Endothelial cell of umbilical vein (primary cell): ENCODE measurements at regions not wholly inside any gene's neighbourhood (a gene's known extent, or its start where the extent isn't known, plus 50 kb on each side); places are given as distances from the start of the nearest gene placed in this dataset.

Source experiments
- BruUV-seq: library from RNA; stranded (reverse); fragments of 400-500 nt; replicated peaks from 2 replicates; lab custom pipeline; 2021; lab: Mats Ljungman, UMichigan
- CTCF ChIA-PET: fragments of 300-600, 350-600 bp; sonication (Branson Sonifier 250); formaldehyde crosslinking; loops from one replicate; lab custom pipeline; 2021; ENCODE audit warnings: antibody characterized with exemption, inconsistent platforms; lab: Charles Lee
- POLR2A ChIA-PET: fragments of 300-600, 350-600 bp; sonication (Branson Sonifier 250); formaldehyde crosslinking; loops from one replicate; lab custom pipeline; 2021; ENCODE audit warnings: antibody characterized with exemption, inconsistent platforms; lab: Charles Lee
- DNase-seq: peaks from one replicate; pipeline ENCODE4 v3.0.0-alpha.2; 2011; ENCODE audit warnings: low read depth, low spot score
- FAIRE-seq: peaks from 2 replicates; lab custom pipeline; 2011; peaks lifted over from hg19 to GRCh38; lab: Jason Lieb, UNC
- H2AFZ ChIP-seq: 2 replicates; pipeline ENCODE4 v1.6.0; 2012; ENCODE audit warnings: low read depth, low read length, control low read depth, inconsistent platforms
- H3K27ac ChIP-seq: 2 replicates; pipeline ENCODE4 v1.5.1; 2011; ENCODE audit warnings: low read depth, mild to moderate bottlenecking, control low read depth, low read length, moderate library complexity; ENCODE audit not compliant: insufficient read depth
- H3K27me3 ChIP-seq, 2 experiments: 2 replicates each; pipeline versions ENCODE4 v1.6.0 to v1.6.1; 2011; ENCODE audit warnings: low read length in 2 of 2, mixed read lengths in 1 of 2; ENCODE audit not compliant: control insufficient read depth in 2 of 2, insufficient read depth in 2 of 2
- H3K36me3 ChIP-seq, 2 experiments: 2 replicates in 1 of 2; 3 replicates in 1 of 2; pipeline ENCODE4 v1.5.1; 2011; ENCODE audit warnings: low read length in 2 of 2, mild to moderate bottlenecking in 1 of 2, moderate library complexity in 1 of 2; ENCODE audit not compliant: control insufficient read depth in 2 of 2, insufficient read depth in 2 of 2; ENCODE audit errors: extremely low read depth in 1 of 2
- H3K4me1 ChIP-seq: 3 replicates; pipeline ENCODE4 v1.5.1; 2011; ENCODE audit warnings: mild to moderate bottlenecking, low read length; ENCODE audit not compliant: control insufficient read depth, insufficient read depth; ENCODE audit errors: extremely low read depth
- H3K4me2 ChIP-seq: 2 replicates; pipeline ENCODE4 v1.6.1; 2011; ENCODE audit warnings: low read length, control low read depth, mixed read lengths; ENCODE audit not compliant: insufficient read depth
- H3K4me3 ChIP-seq, 3 experiments: fragments of 200-600 bp in 1 of 3; sonication (generic), shearing (Covaris generic) in 1 of 3; replicated peaks in 1 of 3; 2 replicates each; pipeline ENCODE4 v1.5.1; 2011 to 2016; ENCODE audit warnings: control low read depth in 3 of 3, low read length in 3 of 3, mild to moderate bottlenecking in 2 of 3, inconsistent platforms in 1 of 3, low read depth in 1 of 3, moderate library complexity in 1 of 3; ENCODE audit not compliant: insufficient read depth in 1 of 3
- H3K79me2 ChIP-seq: 2 replicates; pipeline ENCODE4 v1.6.0; 2012; ENCODE audit warnings: low read length, inconsistent platforms; ENCODE audit not compliant: control insufficient read depth, insufficient read depth
- H3K9ac ChIP-seq: replicated peaks from 2 replicates; pipeline ENCODE3; 2011; ENCODE audit warnings: low read length, control low read depth; ENCODE audit not compliant: insufficient read depth; ENCODE audit errors: extremely low read depth
- H3K9me1 ChIP-seq: replicated peaks from 3 replicates; pipeline ENCODE4 v1.6.0; 2011; ENCODE audit warnings: mild to moderate bottlenecking, low read length; ENCODE audit not compliant: control insufficient read depth, insufficient read depth; ENCODE audit errors: extremely low read depth
- H3K9me3 ChIP-seq: replicated peaks from 2 replicates; pipeline ENCODE4 v1.5.1; 2012; ENCODE audit warnings: low read length, inconsistent platforms; ENCODE audit not compliant: control insufficient read depth, insufficient read depth
- H4K20me1 ChIP-seq: replicated peaks from 2 replicates; pipeline ENCODE3; 2011; ENCODE audit warnings: mild to moderate bottlenecking, low read length; ENCODE audit not compliant: control insufficient read depth, insufficient read depth; ENCODE audit errors: extremely low read depth
- EZH2 ChIP-seq: IDR thresholded peaks from 2 replicates; pipeline ENCODE4 v1.6.1; 2012; ENCODE audit warnings: borderline replicate concordance, low read depth, mild to moderate bottlenecking, moderate library complexity, low read length, inconsistent platforms; ENCODE audit not compliant: severe bottlenecking
- FOS ChIP-seq: IDR thresholded peaks from 2 replicates; pipeline ENCODE4 v1.6.1; 2011; ENCODE audit warnings: mild to moderate bottlenecking, low read length, moderate library complexity, borderline replicate concordance; ENCODE audit not compliant: insufficient read depth
- GATA2 ChIP-seq: IDR thresholded peaks from 2 replicates; pipeline ENCODE4 v1.7.0; 2011; ENCODE audit warnings: low read depth, mild to moderate bottlenecking, moderate library complexity, mixed read lengths, low read length; ENCODE audit not compliant: insufficient read length, insufficient read depth
- JUN ChIP-seq: IDR thresholded peaks from 2 replicates; pipeline ENCODE4 v1.6.1; 2011; ENCODE audit warnings: borderline replicate concordance, low read depth; ENCODE audit not compliant: insufficient read length, insufficient read depth
- MYC ChIP-seq: IDR thresholded peaks from one replicate; pipeline ENCODE4 v1.6.1; 2011; ENCODE audit warnings: mild to moderate bottlenecking, low read depth, low read length
- POLR2A ChIP-seq: IDR thresholded peaks from 2 replicates; pipeline ENCODE4 v1.6.1; 2012; ENCODE audit warnings: low read depth, mild to moderate bottlenecking, control low read depth, low read length
- POLR2AphosphoS5 ChIP-seq: IDR thresholded peaks from 2 replicates; pipeline ENCODE4 v1.6.1; 2012; ENCODE audit warnings: low read depth, mild to moderate bottlenecking, control low read depth, low read length, moderate library complexity; ENCODE audit not compliant: insufficient read depth
- dilution Hi-C: fragments of 300-500 bp; cut with MboI; formaldehyde crosslinking; loops from one replicate; pipeline ENCODE4 v1.15.0; 2019; ENCODE audit warnings: low sequenced_read_pairs; ENCODE audit not compliant: extremely low pct_ligation_motif_present
- intact Hi-C: fragments of 100-400 bp; cut with micrococcal nuclease; formaldehyde crosslinking; loops from one replicate; pipeline ENCODE4 v1.10.0; 2022
- TF ChIP-seq, protein P1 (sequence below): IDR thresholded peaks from 2 replicates; pipeline ENCODE4 v1.6.1; 2011; ENCODE audit not compliant: insufficient read depth, insufficient read length
- TF ChIP-seq, protein P2 (sequence below), 2 donors: IDR thresholded peaks; 1 replicate in 1 of 2; 2 replicates in 1 of 2; pipeline ENCODE4 v1.5.1; 2011; ENCODE audit warnings: low read length in 2 of 2, mild to moderate bottlenecking in 2 of 2, moderate library complexity in 2 of 2, control low read depth in 1 of 2, inconsistent platforms in 1 of 2, low read depth in 1 of 2; ENCODE audit not compliant: insufficient read depth in 1 of 2; ENCODE audit errors: extremely low read depth in 1 of 2

DNA sequence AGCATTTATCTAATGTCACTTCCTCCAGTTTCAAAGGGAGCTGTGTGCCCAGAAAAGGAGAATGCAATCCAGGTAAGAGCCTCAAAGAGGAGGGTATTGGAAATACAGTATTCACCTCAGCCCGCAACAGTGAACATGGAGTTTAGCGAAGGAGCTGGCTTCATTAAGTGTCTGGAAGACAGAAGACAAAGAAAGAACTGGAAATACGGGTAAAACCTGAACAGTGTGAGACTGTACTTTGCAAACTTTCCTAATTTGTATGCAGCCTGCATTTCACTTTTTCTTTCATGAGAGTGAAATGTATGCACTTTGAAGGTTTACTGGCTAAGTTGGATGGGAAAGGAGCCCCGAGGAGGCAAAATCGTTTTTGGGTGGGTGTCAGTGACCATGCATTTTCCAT is 478.4 kb downstream of the HS3ST3B1 start:
- POLR2A ChIA-PET = no interaction called here
- Histone ChIP-seq H3K27me3 (no peaks in the 10 kb centered on the region), H3K27ac (no peak overlapping the region), H2AFZ (no peak overlapping the region), H3K4me3 (no peak overlapping the region), H4K20me1 (no peaks in the 10 kb centered on the region), H3K9ac (no peak overlapping the region), H3K9me3 (peaks cover 2% of the 10 kb centered on the region), H3K4me2 (no peak overlapping the region), H3K9me1 (no peaks in the 10 kb centered on the region), H3K4me1 (no peaks in the 10 kb centered on the region), H3K36me3 (no peaks in the 10 kb centered on the region), H3K79me2 (no peaks in the 10 kb centered on the region)
- DNase-seq (no peak), FAIRE-seq (no peak)
- intact Hi-C loops (no loop called here), dilution Hi-C loops (no loop called here)
- CTCF ChIA-PET = no interaction called here
- TF ChIP-seq POLR2AphosphoS5 = no peak
- no peak for TF ChIP-seq JUN
- TF ChIP-seq POLR2A = no peak
- TF ChIP-seq FOS = no peak
- no peak for TF ChIP-seq EZH2
- TF ChIP-seq, protein P1, sequence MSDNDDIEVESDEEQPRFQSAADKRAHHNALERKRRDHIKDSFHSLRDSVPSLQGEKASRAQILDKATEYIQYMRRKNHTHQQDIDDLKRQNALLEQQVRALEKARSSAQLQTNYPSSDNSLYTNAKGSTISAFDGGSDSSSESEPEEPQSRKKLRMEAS = no peak
- no peak for TF ChIP-seq GATA2
- TF ChIP-seq, protein P2, sequence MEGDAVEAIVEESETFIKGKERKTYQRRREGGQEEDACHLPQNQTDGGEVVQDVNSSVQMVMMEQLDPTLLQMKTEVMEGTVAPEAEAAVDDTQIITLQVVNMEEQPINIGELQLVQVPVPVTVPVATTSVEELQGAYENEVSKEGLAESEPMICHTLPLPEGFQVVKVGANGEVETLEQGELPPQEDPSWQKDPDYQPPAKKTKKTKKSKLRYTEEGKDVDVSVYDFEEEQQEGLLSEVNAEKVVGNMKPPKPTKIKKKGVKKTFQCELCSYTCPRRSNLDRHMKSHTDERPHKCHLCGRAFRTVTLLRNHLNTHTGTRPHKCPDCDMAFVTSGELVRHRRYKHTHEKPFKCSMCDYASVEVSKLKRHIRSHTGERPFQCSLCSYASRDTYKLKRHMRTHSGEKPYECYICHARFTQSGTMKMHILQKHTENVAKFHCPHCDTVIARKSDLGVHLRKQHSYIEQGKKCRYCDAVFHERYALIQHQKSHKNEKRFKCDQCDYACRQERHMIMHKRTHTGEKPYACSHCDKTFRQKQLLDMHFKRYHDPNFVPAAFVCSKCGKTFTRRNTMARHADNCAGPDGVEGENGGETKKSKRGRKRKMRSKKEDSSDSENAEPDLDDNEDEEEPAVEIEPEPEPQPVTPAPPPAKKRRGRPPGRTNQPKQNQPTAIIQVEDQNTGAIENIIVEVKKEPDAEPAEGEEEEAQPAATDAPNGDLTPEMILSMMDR (IDR thresholded peaks at IDR 0.05; ENCODE audit: extremely low read depth in 1 of 2, insufficient read depth in 1 of 2, low read depth in 1 of 2, low read length in 2 of 2) = no peak
- no peak for TF ChIP-seq MYC
- BruUV-seq = no TSS peak
